ENCODE measurements at regions not wholly inside any gene's neighbourhood (a gene's known extent, or its start where the extent isn't known, plus 50 kb on each side); places are given as distances from the start of the nearest gene placed in this dataset.
"Not testable (repeated sequence)": the region's sequence is repeated elsewhere in the genome, so short reads cannot be mapped to it uniquely, and the experiment has no call there.

- not testable (repeated sequence) for H3K4me3 Mint-ChIP-seq (ENCODE audit: unreplicated experiment); H3K4me1 Mint-ChIP-seq (ENCODE audit: low read depth, unreplicated experiment); H3K36me3 Mint-ChIP-seq (ENCODE audit: low read depth, unreplicated experiment); H3K27me3 ChIP-seq (ENCODE audit: insufficient read depth, low read length); H3K9me3 Mint-ChIP-seq (ENCODE audit: unreplicated experiment); H3K4me2 ChIP-seq (ENCODE audit: low read length); H3K36me3 ChIP-seq (ENCODE audit: insufficient read depth, low read length); H3K9ac ChIP-seq (ENCODE audit: low read length); H3K4me3 ChIP-seq (ENCODE audit: insufficient read depth, low read depth, low read length); H3K27ac Mint-ChIP-seq (ENCODE audit: unreplicated experiment); FAIRE-seq; H3K4me1 ChIP-seq (ENCODE audit: insufficient read depth, low read length); H3K9me3 ChIP-seq (ENCODE audit: insufficient read depth, low read depth, low read length); DNase-seq (ENCODE audit: low read depth); H3K27me3 Mint-ChIP-seq (ENCODE audit: low read depth, unreplicated experiment); H3K79me2 ChIP-seq (ENCODE audit: insufficient read depth, low read length); H3K27ac ChIP-seq (ENCODE audit: low read depth, low read length); H2AFZ ChIP-seq (ENCODE audit: low read depth, low read length); H4K20me1 ChIP-seq (ENCODE audit: insufficient read depth, low read length)
Measured at GRCh38 chr16:16625140-16625539, 246.2 kb downstream of the NPIPA7 start.

GRCh38 chr16:16627865-16628264 lies 248.9 kb downstream of the NPIPA7 start:
- H3K79me2 ChIP-seq (ENCODE audit: insufficient read depth, low read length); H3K36me3 ChIP-seq (ENCODE audit: insufficient read depth, low read length); H3K36me3 Mint-ChIP-seq (ENCODE audit: low read depth, unreplicated experiment); H2AFZ ChIP-seq (ENCODE audit: low read depth, low read length); H4K20me1 ChIP-seq (ENCODE audit: insufficient read depth, low read length); H3K4me2 ChIP-seq (ENCODE audit: low read length); H3K27ac ChIP-seq (ENCODE audit: low read depth, low read length); H3K4me1 ChIP-seq (ENCODE audit: insufficient read depth, low read length); DNase-seq (ENCODE audit: low read depth); H3K4me3 Mint-ChIP-seq (ENCODE audit: unreplicated experiment); H3K9me3 ChIP-seq (ENCODE audit: insufficient read depth, low read depth, low read length); H3K9ac ChIP-seq (ENCODE audit: low read length); H3K9me3 Mint-ChIP-seq (ENCODE audit: unreplicated experiment); H3K4me3 ChIP-seq (ENCODE audit: insufficient read depth, low read depth, low read length); FAIRE-seq; H3K27ac Mint-ChIP-seq (ENCODE audit: unreplicated experiment); H3K27me3 Mint-ChIP-seq (ENCODE audit: low read depth, unreplicated experiment); H3K27me3 ChIP-seq (ENCODE audit: insufficient read depth, low read length); H3K4me1 Mint-ChIP-seq (ENCODE audit: low read depth, unreplicated experiment): not testable (repeated sequence)

GRCh38 chr16:16638231-16638630 lies 259.3 kb downstream of the NPIPA7 start:
- FAIRE-seq; H3K27me3 ChIP-seq (ENCODE audit: insufficient read depth, low read length); H3K36me3 ChIP-seq (ENCODE audit: insufficient read depth, low read length); H3K4me1 ChIP-seq (ENCODE audit: insufficient read depth, low read length); H2AFZ ChIP-seq (ENCODE audit: low read depth, low read length); H3K9ac ChIP-seq (ENCODE audit: low read length); H3K4me2 ChIP-seq (ENCODE audit: low read length); H3K79me2 ChIP-seq (ENCODE audit: insufficient read depth, low read length); H3K27ac ChIP-seq (ENCODE audit: low read depth, low read length); DNase-seq (ENCODE audit: low read depth); H3K36me3 Mint-ChIP-seq (ENCODE audit: low read depth, unreplicated experiment); H3K9me3 ChIP-seq (ENCODE audit: insufficient read depth, low read depth, low read length); H3K4me1 Mint-ChIP-seq (ENCODE audit: low read depth, unreplicated experiment); H3K9me3 Mint-ChIP-seq (ENCODE audit: unreplicated experiment); H4K20me1 ChIP-seq (ENCODE audit: insufficient read depth, low read length); H3K27ac Mint-ChIP-seq (ENCODE audit: unreplicated experiment); H3K4me3 ChIP-seq (ENCODE audit: insufficient read depth, low read depth, low read length); H3K4me3 Mint-ChIP-seq (ENCODE audit: unreplicated experiment); H3K27me3 Mint-ChIP-seq (ENCODE audit: low read depth, unreplicated experiment): not testable (repeated sequence)

- not testable (repeated sequence) for DNase-seq (ENCODE audit: low read depth); H3K4me2 ChIP-seq (ENCODE audit: low read length); H3K9ac ChIP-seq (ENCODE audit: low read length); H3K36me3 ChIP-seq (ENCODE audit: insufficient read depth, low read length); H3K27me3 Mint-ChIP-seq (ENCODE audit: low read depth, unreplicated experiment); H3K36me3 Mint-ChIP-seq (ENCODE audit: low read depth, unreplicated experiment); H3K4me3 Mint-ChIP-seq (ENCODE audit: unreplicated experiment); FAIRE-seq; H3K27ac Mint-ChIP-seq (ENCODE audit: unreplicated experiment); H3K27ac ChIP-seq (ENCODE audit: low read depth, low read length); H3K4me1 Mint-ChIP-seq (ENCODE audit: low read depth, unreplicated experiment); H3K79me2 ChIP-seq (ENCODE audit: insufficient read depth, low read length); H3K9me3 ChIP-seq (ENCODE audit: insufficient read depth, low read depth, low read length); H3K4me3 ChIP-seq (ENCODE audit: insufficient read depth, low read depth, low read length); H3K27me3 ChIP-seq (ENCODE audit: insufficient read depth, low read length); H3K4me1 ChIP-seq (ENCODE audit: insufficient read depth, low read length); H4K20me1 ChIP-seq (ENCODE audit: insufficient read depth, low read length); H2AFZ ChIP-seq (ENCODE audit: low read depth, low read length); H3K9me3 Mint-ChIP-seq (ENCODE audit: unreplicated experiment)
Measured at GRCh38 chr16:16638714-16639113, 259.8 kb downstream of the NPIPA7 start.

- not testable (repeated sequence) for FAIRE-seq; H3K4me1 ChIP-seq (ENCODE audit: insufficient read depth, low read length); DNase-seq (ENCODE audit: low read depth); H3K27me3 Mint-ChIP-seq (ENCODE audit: low read depth, unreplicated experiment); H3K9ac ChIP-seq (ENCODE audit: low read length); H3K36me3 Mint-ChIP-seq (ENCODE audit: low read depth, unreplicated experiment); H4K20me1 ChIP-seq (ENCODE audit: insufficient read depth, low read length); H3K79me2 ChIP-seq (ENCODE audit: insufficient read depth, low read length); H3K4me3 Mint-ChIP-seq (ENCODE audit: unreplicated experiment); H3K9me3 ChIP-seq (ENCODE audit: insufficient read depth, low read depth, low read length); H3K4me2 ChIP-seq (ENCODE audit: low read length); H3K4me1 Mint-ChIP-seq (ENCODE audit: low read depth, unreplicated experiment); H3K27me3 ChIP-seq (ENCODE audit: insufficient read depth, low read length); H3K27ac ChIP-seq (ENCODE audit: low read depth, low read length); H2AFZ ChIP-seq (ENCODE audit: low read depth, low read length); H3K27ac Mint-ChIP-seq (ENCODE audit: unreplicated experiment); H3K4me3 ChIP-seq (ENCODE audit: insufficient read depth, low read depth, low read length); H3K36me3 ChIP-seq (ENCODE audit: insufficient read depth, low read length); H3K9me3 Mint-ChIP-seq (ENCODE audit: unreplicated experiment)
Measured at GRCh38 chr16:16643828-16644227, 264.9 kb downstream of the NPIPA7 start.

- not testable (repeated sequence) for H3K9me3 Mint-ChIP-seq (ENCODE audit: unreplicated experiment); H3K79me2 ChIP-seq (ENCODE audit: insufficient read depth, low read length); H3K27ac Mint-ChIP-seq (ENCODE audit: unreplicated experiment); H2AFZ ChIP-seq (ENCODE audit: low read depth, low read length); H3K4me2 ChIP-seq (ENCODE audit: low read length); DNase-seq (ENCODE audit: low read depth); H3K4me1 ChIP-seq (ENCODE audit: insufficient read depth, low read length); H3K9ac ChIP-seq (ENCODE audit: low read length); H3K9me3 ChIP-seq (ENCODE audit: insufficient read depth, low read depth, low read length); H3K4me1 Mint-ChIP-seq (ENCODE audit: low read depth, unreplicated experiment); FAIRE-seq; H3K4me3 ChIP-seq (ENCODE audit: insufficient read depth, low read depth, low read length); H3K36me3 Mint-ChIP-seq (ENCODE audit: low read depth, unreplicated experiment); H3K36me3 ChIP-seq (ENCODE audit: insufficient read depth, low read length); H3K27me3 ChIP-seq (ENCODE audit: insufficient read depth, low read length); H4K20me1 ChIP-seq (ENCODE audit: insufficient read depth, low read length); H3K27ac ChIP-seq (ENCODE audit: low read depth, low read length); H3K4me3 Mint-ChIP-seq (ENCODE audit: unreplicated experiment)
- H3K27me3 Mint-ChIP-seq (ENCODE audit: low read depth, unreplicated experiment), result peaks cover 12% of the 10 kb centered on the region
Measured at GRCh38 chr16:16648002-16648401, 269.1 kb downstream of the NPIPA7 start.

Measured in astrocyte (in vitro differentiated cells and primary cell).